Smooth muscle cell (in vitro differentiated cells): ENCODE measurements at regions not wholly inside any gene's neighbourhood (a gene's known extent, or its start where the extent isn't known, plus 50 kb on each side); places are given as distances from the start of the nearest gene placed in this dataset.

ENCODE experiments used
- DNase-seq: peaks from one replicate; lab custom pipeline; 2025; ENCODE audit not compliant: unreplicated experiment; lab: John Stamatoyannopoulos, UW
- H2AFZ ChIP-seq: fragments of 200-600 bp; sonication (generic); 2 replicates; pipeline ENCODE4 v1.6.0; 2016; ENCODE audit warnings: antibody characterized with exemption, low read depth, mild to moderate bottlenecking
- H3F3A ChIP-seq: fragments of 200-600 bp; sonication (generic); 2 replicates; pipeline ENCODE4 v1.6.0; 2017; ENCODE audit warnings: antibody characterized with exemption, low read depth
- H3K27ac ChIP-seq: fragments of 200-600 bp; sonication (generic); 2 replicates; pipeline ENCODE4 v1.5.1; 2016; ENCODE audit warnings: low read depth, mild to moderate bottlenecking
- H3K27me3 ChIP-seq: fragments of 200-600 bp; sonication (generic); 2 replicates; pipeline ENCODE4 v1.6.1; 2016; ENCODE audit warnings: low read depth, mild to moderate bottlenecking
- H3K36me3 ChIP-seq: fragments of 200-600 bp; sonication (generic); 2 replicates; pipeline ENCODE4 v1.5.1; 2016; ENCODE audit warnings: low read depth
- H3K4me1 ChIP-seq: fragments of 200-600 bp; sonication (generic); 2 replicates; pipeline ENCODE4 v1.5.1; 2016; ENCODE audit warnings: low read depth
- H3K4me2 ChIP-seq: fragments of 200-600 bp; sonication (generic); 2 replicates; pipeline ENCODE4 v1.6.0; 2016; ENCODE audit warnings: mild to moderate bottlenecking
- H3K4me3 ChIP-seq: fragments of 200-600 bp; sonication (generic); 2 replicates; pipeline ENCODE4 v1.5.1; 2016; ENCODE audit warnings: mild to moderate bottlenecking
- H3K79me2 ChIP-seq: fragments of 200-600 bp; sonication (generic); 2 replicates; pipeline ENCODE4 v1.6.0; 2016; ENCODE audit warnings: low read depth, mild to moderate bottlenecking
- H3K9ac ChIP-seq: fragments of 200-600 bp; sonication (generic); 2 replicates; pipeline ENCODE4 v1.6.0; 2016; ENCODE audit warnings: low read depth
- H3K9me3 ChIP-seq: fragments of 200-600 bp; sonication (generic); replicated peaks from 2 replicates; pipeline ENCODE4 v1.5.1; 2016; ENCODE audit warnings: low read depth
- H4K20me1 ChIP-seq: fragments of 200-600 bp; sonication (generic); 2 replicates; pipeline ENCODE4 v1.6.0; 2016; ENCODE audit warnings: low read depth
- CTCF ChIP-seq: fragments of 200-600 bp; sonication (generic); IDR thresholded peaks from 2 replicates; pipeline ENCODE4 v1.5.1; 2017; ENCODE audit warnings: borderline replicate concordance, mild to moderate bottlenecking, antibody characterized with exemption; ENCODE audit not compliant: insufficient read depth, poor library complexity, severe bottlenecking
- WGBS: methylation state at CpG from one replicate; pipeline ENCODE4 v1.1.7; 2016; ENCODE audit warnings: low lambda C conversion rate; 5-methylcytosine and 5-hydroxymethylcytosine counted together

GRCh38 chr12:22991250-22991844 lies 366.4 kb downstream of the ETNK1 start:
- DNase-seq = no peak
- no peaks in the 10 kb centered on the region for H4K20me1 ChIP-seq
- 83% methylated on average over 3 of the region's 3 CpGs for WGBS
- H2AFZ ChIP-seq = no peak overlapping the region
- TF ChIP-seq CTCF = no peak
- no peaks in the 10 kb centered on the region for H3K9me3 ChIP-seq
- H3K36me3 ChIP-seq = no peaks in the 10 kb centered on the region
- H3K9ac ChIP-seq = no peak overlapping the region
- no peak overlapping the region for H3K27ac ChIP-seq
- H3K4me1 ChIP-seq = no peaks in the 10 kb centered on the region
- no peaks in the 10 kb centered on the region for H3F3A ChIP-seq
- no peak overlapping the region for H3K4me3 ChIP-seq
- H3K79me2 ChIP-seq = no peaks in the 10 kb centered on the region
- peaks cover 6% of the 10 kb centered on the region for H3K27me3 ChIP-seq
- no peak overlapping the region for H3K4me2 ChIP-seq

- H3K27ac ChIP-seq = no peak overlapping the region
- no peaks in the 10 kb centered on the region for H3K9me3 ChIP-seq
- H3K27me3 ChIP-seq = peaks cover 6% of the 10 kb centered on the region
- no peaks in the 10 kb centered on the region for H3F3A ChIP-seq
- no peaks in the 10 kb centered on the region for H3K79me2 ChIP-seq
- no peak overlapping the region for H2AFZ ChIP-seq
- H3K36me3 ChIP-seq = no peaks in the 10 kb centered on the region
- no peaks in the 10 kb centered on the region for H3K4me1 ChIP-seq
- no peak overlapping the region for H3K4me3 ChIP-seq
- H3K4me2 ChIP-seq = no peak overlapping the region
- H4K20me1 ChIP-seq = no peaks in the 10 kb centered on the region
- no peak overlapping the region for H3K9ac ChIP-seq
- WGBS = 46% methylated on average over 4 of the region's 4 CpGs
- no peak for TF ChIP-seq CTCF
- no peak for DNase-seq
Observed at GRCh38 chr12:22993609-22994315, 368.8 kb downstream of the ETNK1 start.

DNA sequence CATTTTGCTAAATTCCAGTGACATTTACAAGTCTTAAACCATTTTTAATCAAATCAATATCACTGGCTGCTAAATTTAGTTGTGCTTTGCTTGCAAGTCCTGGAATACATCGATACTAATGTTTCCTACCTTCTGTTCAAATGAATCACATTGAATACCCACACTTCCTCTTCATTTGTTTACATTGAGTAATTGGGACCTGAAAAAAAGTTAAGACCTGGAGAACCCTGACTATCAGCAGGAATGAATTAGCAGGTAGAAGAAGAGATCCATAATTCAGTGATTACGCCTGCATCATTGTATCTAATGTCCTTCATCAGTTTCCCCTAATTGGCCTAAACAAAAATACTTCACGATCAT lies 369.3 kb downstream of the ETNK1 start:
- Histone ChIP-seq H3K79me2 (no peaks in the 10 kb centered on the region), H3F3A (no peaks in the 10 kb centered on the region), H3K36me3 (no peaks in the 10 kb centered on the region), H2AFZ (no peak overlapping the region), H3K27me3 (peaks cover 6% of the 10 kb centered on the region), H4K20me1 (no peaks in the 10 kb centered on the region), H3K4me3 (no peak overlapping the region), H3K9ac (no peak overlapping the region), H3K4me2 (no peak overlapping the region), H3K4me1 (no peaks in the 10 kb centered on the region), H3K27ac (no peak overlapping the region), H3K9me3 (no peaks in the 10 kb centered on the region)
- WGBS = 97% methylated on average over 3 of the region's 3 CpGs
- TF ChIP-seq CTCF = no peak
- DNase-seq = no peak

DNA sequence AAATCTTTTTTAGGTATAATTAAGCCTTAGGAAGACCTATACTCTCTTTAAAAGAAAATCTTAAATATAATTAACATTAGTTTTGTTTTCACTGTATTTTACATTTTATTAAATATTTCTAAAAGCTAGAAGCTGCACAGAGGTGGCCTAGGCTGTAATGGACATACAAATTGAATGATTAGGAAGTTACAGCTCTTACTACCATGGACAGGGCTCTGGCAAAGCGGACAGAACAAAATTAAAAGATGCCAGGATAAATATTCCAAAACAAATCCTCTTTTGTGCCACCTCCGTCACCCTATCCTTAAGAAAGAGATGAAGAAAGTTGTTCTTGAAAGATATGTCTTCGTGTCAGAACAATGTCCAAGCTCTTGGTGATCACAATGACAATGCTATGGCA lies 376.5 kb downstream of the ETNK1 start:
- Histone ChIP-seq H3K4me3 (no peak overlapping the region), H3K4me1 (peaks cover 10% of the 10 kb centered on the region), H4K20me1 (no peaks in the 10 kb centered on the region), H3K9ac (no peak overlapping the region), H2AFZ (no peak overlapping the region), H3K27me3 (no peaks in the 10 kb centered on the region), H3K9me3 (no peaks in the 10 kb centered on the region), H3K36me3 (no peaks in the 10 kb centered on the region), H3K79me2 (no peaks in the 10 kb centered on the region), H3F3A (no peaks in the 10 kb centered on the region), H3K4me2 (no peak overlapping the region), H3K27ac (no peak overlapping the region)
- no peak for DNase-seq
- WGBS = 87% methylated on average over 3 of the region's 3 CpGs
- TF ChIP-seq CTCF = no peak
